Sigmoid colon (tissue), 4 donors: ENCODE measurements at regions not wholly inside any gene's neighbourhood (a gene's known extent, or its start where the extent isn't known, plus 50 kb on each side); places are given as distances from the start of the nearest gene placed in this dataset.

Source experiments
- CTCF ChIP-seq, 4 experiments: fragments of 450-650 bp in 3 of 4; fragments of 200-600 bp in 1 of 4; IDR thresholded peaks; one replicate each; pipeline ENCODE4 v1.5.1; 2016 to 2019; ENCODE audit warnings: antibody characterized with exemption in 4 of 4, mild to moderate bottlenecking in 3 of 4, moderate library complexity in 2 of 4
- POLR2A ChIP-seq, 2 donors: fragments of 450-650 bp; IDR thresholded peaks; one replicate each; pipeline ENCODE4 v1.6.1; 2016; ENCODE audit warnings: antibody characterized with exemption in 2 of 2, mild to moderate bottlenecking in 2 of 2, moderate library complexity in 2 of 2
- POLR2AphosphoS5 ChIP-seq, 4 donors: sonication (generic); formaldehyde crosslinking; IDR thresholded peaks; one replicate each; pipeline ENCODE4 v1.6.1; 2017; ENCODE audit warnings: antibody characterized with exemption in 4 of 4

- no peak for TF ChIP-seq POLR2A (IDR thresholded peaks at IDR 0.05)
- TF ChIP-seq CTCF (IDR thresholded peaks at IDR 0.05), result no peak
- no peak for TF ChIP-seq POLR2AphosphoS5 (IDR thresholded peaks at IDR 0.05)
These were observed 75.3 kb upstream of the RIPOR2 start for GRCh38 chr6:25010902-25011625.
